BE2C (cell line): ENCODE measurements at regions not wholly inside any gene's neighbourhood (a gene's known extent, or its start where the extent isn't known, plus 50 kb on each side); places are given as distances from the start of the nearest gene placed in this dataset.

ENCODE experiments used
- DNase-seq: peaks from one replicate; pipeline ENCODE4 v3.0.0-alpha.2; 2020
- H3K27me3 ChIP-seq: fragments of 250-450 bp; sonication (Bioruptor Pico); 2 replicates; pipeline ENCODE4 v1.5.1; 2020; ENCODE audit warnings: mild to moderate bottlenecking
- H3K36me3 ChIP-seq: fragments of 250-450 bp; sonication (Bioruptor Pico); 2 replicates; pipeline ENCODE4 v1.5.1; 2020; ENCODE audit warnings: mild to moderate bottlenecking
- H3K4me1 ChIP-seq: fragments of 250-450 bp; sonication (Bioruptor Pico); 2 replicates; pipeline ENCODE4 v1.5.1; 2020
- H3K4me3 ChIP-seq: 2 replicates; pipeline ENCODE4 v1.5.1; 2011; ENCODE audit warnings: low read depth, low read length
- H3K9me3 ChIP-seq: fragments of 250-450 bp; sonication (Bioruptor Pico); 2 replicates; pipeline ENCODE4 v1.5.1; 2020
- TF ChIP-seq, protein P1 (sequence below): IDR thresholded peaks from 2 replicates; pipeline ENCODE4 v1.5.1; 2012; ENCODE audit warnings: mild to moderate bottlenecking, low read depth, low read length

DNA sequence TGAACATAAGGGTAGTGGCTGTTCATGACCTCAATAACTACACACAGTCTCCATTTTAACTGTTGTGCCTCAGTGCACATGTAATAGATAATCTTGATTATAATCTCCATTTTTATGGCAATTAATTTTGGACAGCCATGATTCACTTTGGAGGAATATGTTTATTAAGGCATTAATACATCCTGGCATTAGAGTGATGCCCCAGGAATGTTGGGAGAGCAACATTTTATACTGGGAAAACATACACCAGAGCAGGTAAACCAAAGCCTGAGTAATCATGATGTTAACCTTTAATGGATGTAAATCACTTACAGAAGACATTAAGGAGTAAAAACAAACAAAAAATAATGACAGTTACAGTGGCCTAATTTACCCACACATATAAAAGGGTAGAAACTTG, 886.3 kb upstream of the RAG2 start:
- Histone ChIP-seq H3K9me3 (no peaks in the 10 kb centered on the region), H3K4me1 (no peaks in the 10 kb centered on the region), H3K27me3 (no peaks in the 10 kb centered on the region), H3K36me3 (no peaks in the 10 kb centered on the region), H3K4me3 (no peak overlapping the region)
- no peak for DNase-seq
- TF ChIP-seq, protein P1, sequence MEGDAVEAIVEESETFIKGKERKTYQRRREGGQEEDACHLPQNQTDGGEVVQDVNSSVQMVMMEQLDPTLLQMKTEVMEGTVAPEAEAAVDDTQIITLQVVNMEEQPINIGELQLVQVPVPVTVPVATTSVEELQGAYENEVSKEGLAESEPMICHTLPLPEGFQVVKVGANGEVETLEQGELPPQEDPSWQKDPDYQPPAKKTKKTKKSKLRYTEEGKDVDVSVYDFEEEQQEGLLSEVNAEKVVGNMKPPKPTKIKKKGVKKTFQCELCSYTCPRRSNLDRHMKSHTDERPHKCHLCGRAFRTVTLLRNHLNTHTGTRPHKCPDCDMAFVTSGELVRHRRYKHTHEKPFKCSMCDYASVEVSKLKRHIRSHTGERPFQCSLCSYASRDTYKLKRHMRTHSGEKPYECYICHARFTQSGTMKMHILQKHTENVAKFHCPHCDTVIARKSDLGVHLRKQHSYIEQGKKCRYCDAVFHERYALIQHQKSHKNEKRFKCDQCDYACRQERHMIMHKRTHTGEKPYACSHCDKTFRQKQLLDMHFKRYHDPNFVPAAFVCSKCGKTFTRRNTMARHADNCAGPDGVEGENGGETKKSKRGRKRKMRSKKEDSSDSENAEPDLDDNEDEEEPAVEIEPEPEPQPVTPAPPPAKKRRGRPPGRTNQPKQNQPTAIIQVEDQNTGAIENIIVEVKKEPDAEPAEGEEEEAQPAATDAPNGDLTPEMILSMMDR = no peak

DNA sequence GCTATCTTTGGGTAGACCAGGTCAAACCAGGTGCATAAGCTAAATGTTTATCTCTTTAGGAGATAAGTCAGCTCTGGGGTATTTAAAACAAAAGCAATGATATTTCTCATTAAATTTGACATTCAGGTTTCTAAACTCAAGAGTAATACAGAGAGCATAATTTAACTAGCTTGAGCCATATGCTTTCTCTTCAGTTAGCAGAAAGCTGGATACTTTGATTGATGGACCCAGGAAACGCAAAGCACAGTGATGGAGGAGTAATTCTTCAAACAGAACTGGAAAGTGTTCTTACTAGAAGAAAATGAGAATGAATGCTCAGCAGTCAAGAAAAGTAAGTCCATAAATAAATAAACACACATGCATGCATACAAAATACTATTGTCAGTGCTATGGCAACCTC, 885.7 kb upstream of the RAG2 start:
- H3K36me3 ChIP-seq = no peaks in the 10 kb centered on the region
- TF ChIP-seq, protein P1 = no peak
- H3K4me1 ChIP-seq = no peaks in the 10 kb centered on the region
- no peaks in the 10 kb centered on the region for H3K27me3 ChIP-seq
- no peaks in the 10 kb centered on the region for H3K9me3 ChIP-seq
- DNase-seq = no peak
- no peak overlapping the region for H3K4me3 ChIP-seq

DNA sequence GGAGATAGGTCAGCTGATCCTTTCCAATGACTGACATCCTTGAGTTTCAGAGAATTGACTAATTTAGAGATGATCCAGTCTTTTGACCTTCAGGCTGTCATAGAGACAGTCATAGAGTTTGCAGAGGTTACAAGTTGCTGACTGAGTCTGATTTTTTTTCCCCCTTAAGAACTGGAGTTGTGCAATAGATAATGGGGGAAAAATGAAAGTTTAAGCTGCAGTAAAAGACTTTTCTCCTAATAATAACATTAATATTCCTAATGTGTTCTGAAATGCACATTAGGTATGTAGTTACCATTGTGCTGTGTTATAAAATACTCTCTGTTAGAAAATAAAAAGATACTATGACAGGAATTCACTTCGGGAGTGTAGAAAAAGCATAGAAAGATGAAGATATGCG, 876.9 kb upstream of the RAG2 start:
- Histone ChIP-seq H3K4me1 (no peaks in the 10 kb centered on the region), H3K9me3 (no peaks in the 10 kb centered on the region), H3K36me3 (no peaks in the 10 kb centered on the region), H3K4me3 (no peak overlapping the region), H3K27me3 (no peaks in the 10 kb centered on the region)
- TF ChIP-seq, protein P1 = no peak
- DNase-seq = no peak

DNA sequence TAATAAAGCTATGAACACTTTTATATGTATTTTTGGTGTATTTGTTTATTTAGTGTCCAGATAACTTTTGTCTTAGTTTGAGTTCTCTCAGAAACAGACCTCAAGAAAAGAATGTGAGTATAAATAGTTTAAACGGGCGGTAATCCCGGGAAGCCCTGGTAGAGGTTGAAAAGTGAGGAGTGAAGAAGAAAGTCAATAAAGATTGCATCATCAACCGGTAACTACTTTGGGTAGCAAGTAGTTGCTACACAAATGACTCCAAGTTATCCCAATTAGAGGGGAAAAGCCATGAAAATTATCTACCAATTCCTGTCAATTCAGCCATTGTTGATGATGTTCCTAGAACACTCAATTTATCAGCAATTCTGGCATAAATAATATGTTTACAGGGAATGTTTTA, 870.3 kb upstream of the RAG2 start:
- no peaks in the 10 kb centered on the region for H3K9me3 ChIP-seq
- H3K4me3 ChIP-seq = no peak overlapping the region
- no peak for DNase-seq
- H3K36me3 ChIP-seq = no peaks in the 10 kb centered on the region
- TF ChIP-seq, protein P1 = no peak
- H3K27me3 ChIP-seq = no peaks in the 10 kb centered on the region
- no peaks in the 10 kb centered on the region for H3K4me1 ChIP-seq

DNA sequence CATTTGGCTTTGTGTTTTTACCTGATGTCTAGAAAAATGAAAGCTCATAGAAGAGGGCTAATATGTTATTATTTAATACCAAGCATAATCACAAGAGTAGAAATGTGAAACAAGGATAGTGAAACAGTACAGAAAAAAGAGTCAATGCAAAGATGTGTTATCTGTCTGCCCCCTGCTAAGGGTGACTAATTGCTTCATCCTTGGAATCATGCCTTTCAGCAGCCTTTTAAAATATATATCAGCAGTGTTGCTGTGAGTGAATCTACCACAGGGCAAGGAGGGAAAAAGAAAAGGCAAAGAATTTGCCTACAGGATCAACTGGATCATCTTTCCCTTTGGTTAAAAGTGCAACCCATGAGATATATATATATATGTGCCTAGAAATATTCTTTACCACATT, 867.2 kb upstream of the RAG2 start:
- H3K4me3 ChIP-seq = no peak overlapping the region
- no peak for DNase-seq
- H3K27me3 ChIP-seq = no peaks in the 10 kb centered on the region
- no peaks in the 10 kb centered on the region for H3K4me1 ChIP-seq
- TF ChIP-seq, protein P1 = no peak
- H3K9me3 ChIP-seq = no peaks in the 10 kb centered on the region
- H3K36me3 ChIP-seq = no peaks in the 10 kb centered on the region

DNA sequence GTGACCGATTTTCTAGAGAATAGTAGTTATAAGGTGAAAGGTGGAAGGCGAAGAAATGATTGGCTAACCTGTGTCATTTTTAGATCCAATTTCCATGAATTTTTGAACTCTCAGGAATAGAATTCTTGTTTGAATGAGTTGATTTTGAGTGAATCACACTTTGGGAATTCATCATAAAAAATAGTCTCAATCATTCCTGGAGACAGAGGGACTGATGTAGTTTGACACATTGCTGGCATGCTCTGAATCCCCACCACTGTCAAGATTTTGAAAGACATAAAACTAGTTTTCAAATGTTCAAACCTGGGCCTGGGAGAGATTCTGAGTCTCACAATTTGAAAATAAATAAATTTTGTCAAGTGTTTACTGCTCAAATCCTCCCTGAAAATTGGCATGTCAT, 861.4 kb upstream of the RAG2 start:
- no peaks in the 10 kb centered on the region for H3K36me3 ChIP-seq
- no peak overlapping the region for H3K4me3 ChIP-seq
- H3K9me3 ChIP-seq = no peaks in the 10 kb centered on the region
- no peaks in the 10 kb centered on the region for H3K27me3 ChIP-seq
- no peaks in the 10 kb centered on the region for H3K4me1 ChIP-seq
- TF ChIP-seq, protein P1 = no peak
- DNase-seq = no peak
